ENCODE measurements at regions not wholly inside any gene's neighbourhood (a gene's known extent, or its start where the extent isn't known, plus 50 kb on each side); places are given as distances from the start of the nearest gene placed in this dataset.

DNA sequence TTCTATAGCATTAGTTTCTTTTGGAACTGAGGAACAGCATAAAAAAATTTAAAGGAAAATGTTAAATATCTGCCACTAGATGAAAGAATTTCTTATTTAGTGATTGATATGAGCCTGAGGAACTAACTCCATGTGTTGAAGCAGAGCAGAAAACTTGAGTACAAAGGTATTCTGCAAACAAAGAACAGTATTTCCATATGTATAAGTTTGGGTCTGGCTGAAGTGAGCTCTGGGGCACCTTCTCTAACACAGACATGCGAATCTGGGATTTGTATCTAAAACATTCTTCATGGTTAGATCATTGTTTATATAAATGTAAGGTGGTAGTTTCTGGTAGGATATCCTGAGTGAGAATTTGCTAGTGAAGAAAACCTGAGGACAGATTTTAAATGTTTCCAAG lies 123.2 kb downstream of the TYW3 start:
- Histone ChIP-seq H3K27me3 (ENCODE audit: control insufficient read depth in 2 of 2, insufficient read depth in 2 of 2, low read length in 2 of 2) (no peaks in the 10 kb centered on the region), H3K36me3 (ENCODE audit: control insufficient read depth, insufficient read depth, low read length) (no peaks in the 10 kb centered on the region), H3K27ac (ENCODE audit: extremely low read depth, low read depth, low read length) (no peak overlapping the region), H3K79me2 (ENCODE audit: control insufficient read depth, insufficient read depth, low read length) (no peaks in the 10 kb centered on the region), H3K4me2 (ENCODE audit: insufficient read depth, low read length) (no peak overlapping the region), H3K4me1 (replicated peaks in 1 of 2; ENCODE audit: control insufficient read depth in 2 of 2, insufficient read depth in 2 of 2, low read length in 2 of 2) (no peaks in the 10 kb centered on the region), H3K4me3 (no peak overlapping the region), H2AFZ (ENCODE audit: low read depth, low read length) (no peak overlapping the region), H3K9ac (ENCODE audit: insufficient read depth in 1 of 2, low read depth in 2 of 2, low read length in 2 of 2) (no peak overlapping the region), H4K20me1 (replicated peaks; ENCODE audit: control insufficient read depth, insufficient read depth, low read length) (no peaks in the 10 kb centered on the region), H3K9me1 (ENCODE audit: control insufficient read depth, insufficient read depth, low read length) (no peaks in the 10 kb centered on the region), H3K9me3 (replicated peaks; ENCODE audit: control insufficient read depth, insufficient read depth, low read depth, low read length) (peaks cover 4% of the 10 kb centered on the region)
- in situ Hi-C loops (cut with MboI) (no loop called here), intact Hi-C loops (cut with micrococcal nuclease) (no loop called here)
- POLR2A ChIA-PET: no interaction called here
- BruUV-seq (replicated peaks): no TSS peak
- FAIRE-seq: no peak
- CTCF ChIA-PET (ENCODE audit: low intra/inter-chr PET ratio): no interaction called here
- no peak for ATAC-seq
- DNase-seq (ENCODE audit: extremely low read depth in 1 of 4, low spot score in 3 of 4): no peak
- TF ChIP-seq, protein P1, sequence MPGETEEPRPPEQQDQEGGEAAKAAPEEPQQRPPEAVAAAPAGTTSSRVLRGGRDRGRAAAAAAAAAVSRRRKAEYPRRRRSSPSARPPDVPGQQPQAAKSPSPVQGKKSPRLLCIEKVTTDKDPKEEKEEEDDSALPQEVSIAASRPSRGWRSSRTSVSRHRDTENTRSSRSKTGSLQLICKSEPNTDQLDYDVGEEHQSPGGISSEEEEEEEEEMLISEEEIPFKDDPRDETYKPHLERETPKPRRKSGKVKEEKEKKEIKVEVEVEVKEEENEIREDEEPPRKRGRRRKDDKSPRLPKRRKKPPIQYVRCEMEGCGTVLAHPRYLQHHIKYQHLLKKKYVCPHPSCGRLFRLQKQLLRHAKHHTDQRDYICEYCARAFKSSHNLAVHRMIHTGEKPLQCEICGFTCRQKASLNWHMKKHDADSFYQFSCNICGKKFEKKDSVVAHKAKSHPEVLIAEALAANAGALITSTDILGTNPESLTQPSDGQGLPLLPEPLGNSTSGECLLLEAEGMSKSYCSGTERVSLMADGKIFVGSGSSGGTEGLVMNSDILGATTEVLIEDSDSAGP (CRISPR knock-in tag; IDR thresholded peaks at IDR 0.05): no peak
- TF ChIP-seq HMG20B (CRISPR knock-in tag; IDR thresholded peaks at IDR 0.05) (no peak), MCM5 (IDR thresholded peaks at IDR 0.05; ENCODE audit: low read depth) (no peak), ZNF764 (CRISPR knock-in tag; IDR thresholded peaks at IDR 0.05; ENCODE audit: low read depth) (no peak), SUPT5H (IDR thresholded peaks at IDR 0.05) (no peak), DNMT1 (IDR thresholded peaks at IDR 0.05) (no peak), RBFOX2 (IDR thresholded peaks at IDR 0.05; ENCODE audit: low read depth, low read length) (no peak), ILF3 (IDR thresholded peaks at IDR 0.05; ENCODE audit: borderline replicate concordance) (no peak), ZNF57 (CRISPR knock-in tag; IDR thresholded peaks at IDR 0.05) (no peak), MCM7 (IDR thresholded peaks at IDR 0.05) (no peak), BRD4 (IDR thresholded peaks at IDR 0.05) (no peak), PURB (CRISPR knock-in tag; IDR thresholded peaks at IDR 0.05; ENCODE audit: low read depth) (no peak)
- TF ChIP-seq, protein P2, sequence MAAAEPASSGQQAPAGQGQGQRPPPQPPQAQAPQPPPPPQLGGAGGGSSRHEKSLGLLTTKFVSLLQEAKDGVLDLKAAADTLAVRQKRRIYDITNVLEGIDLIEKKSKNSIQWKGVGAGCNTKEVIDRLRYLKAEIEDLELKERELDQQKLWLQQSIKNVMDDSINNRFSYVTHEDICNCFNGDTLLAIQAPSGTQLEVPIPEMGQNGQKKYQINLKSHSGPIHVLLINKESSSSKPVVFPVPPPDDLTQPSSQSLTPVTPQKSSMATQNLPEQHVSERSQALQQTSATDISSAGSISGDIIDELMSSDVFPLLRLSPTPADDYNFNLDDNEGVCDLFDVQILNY (CRISPR knock-in tag; IDR thresholded peaks at IDR 0.05): no peak
- TF ChIP-seq, protein P3, sequence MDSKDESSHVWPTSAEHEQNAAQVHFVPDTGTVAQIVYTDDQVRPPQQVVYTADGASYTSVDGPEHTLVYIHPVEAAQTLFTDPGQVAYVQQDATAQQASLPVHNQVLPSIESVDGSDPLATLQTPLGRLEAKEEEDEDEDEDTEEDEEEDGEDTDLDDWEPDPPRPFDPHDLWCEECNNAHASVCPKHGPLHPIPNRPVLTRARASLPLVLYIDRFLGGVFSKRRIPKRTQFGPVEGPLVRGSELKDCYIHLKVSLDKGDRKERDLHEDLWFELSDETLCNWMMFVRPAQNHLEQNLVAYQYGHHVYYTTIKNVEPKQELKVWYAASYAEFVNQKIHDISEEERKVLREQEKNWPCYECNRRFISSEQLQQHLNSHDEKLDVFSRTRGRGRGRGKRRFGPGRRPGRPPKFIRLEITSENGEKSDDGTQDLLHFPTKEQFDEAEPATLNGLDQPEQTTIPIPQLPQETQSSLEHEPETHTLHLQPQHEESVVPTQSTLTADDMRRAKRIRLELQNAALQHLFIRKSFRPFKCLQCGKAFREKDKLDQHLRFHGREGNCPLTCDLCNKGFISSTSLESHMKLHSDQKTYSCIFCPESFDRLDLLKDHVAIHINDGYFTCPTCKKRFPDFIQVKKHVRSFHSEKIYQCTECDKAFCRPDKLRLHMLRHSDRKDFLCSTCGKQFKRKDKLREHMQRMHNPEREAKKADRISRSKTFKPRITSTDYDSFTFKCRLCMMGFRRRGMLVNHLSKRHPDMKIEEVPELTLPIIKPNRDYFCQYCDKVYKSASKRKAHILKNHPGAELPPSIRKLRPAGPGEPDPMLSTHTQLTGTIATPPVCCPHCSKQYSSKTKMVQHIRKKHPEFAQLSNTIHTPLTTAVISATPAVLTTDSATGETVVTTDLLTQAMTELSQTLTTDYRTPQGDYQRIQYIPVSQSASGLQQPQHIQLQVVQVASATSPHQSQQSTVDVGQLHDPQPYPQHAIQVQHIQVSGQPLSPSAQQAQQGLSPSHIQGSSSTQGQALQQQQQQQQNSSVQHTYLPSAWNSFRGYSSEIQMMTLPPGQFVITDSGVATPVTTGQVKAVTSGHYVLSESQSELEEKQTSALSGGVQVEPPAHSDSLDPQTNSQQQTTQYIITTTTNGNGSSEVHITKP (IDR thresholded peaks at IDR 0.05; ENCODE audit: partially characterized antibody): no peak
- WGBS (ENCODE audit: insufficient coverage, low coverage, missing lambda C conversion rate): 0% methylated on average over 1 of the region's 1 CpG

All from K562 (cell line).